ENCODE measurements at regions not wholly inside any gene's neighbourhood (a gene's known extent, or its start where the extent isn't known, plus 50 kb on each side); places are given as distances from the start of the nearest gene placed in this dataset.

- TF ChIP-seq REST (IDR thresholded peaks at IDR 0.05; ENCODE audit: insufficient read depth in 1 of 2, low read depth in 2 of 2, low read length in 2 of 2) (no peak), POLR2AphosphoS5 (IDR thresholded peaks at IDR 0.05; ENCODE audit: low read depth, low read length) (no peak), TAF1 (IDR thresholded peaks at IDR 0.05; ENCODE audit: borderline replicate concordance, insufficient read depth, low read length) (no peak), SIN3A (IDR thresholded peaks at IDR 0.05; ENCODE audit: borderline replicate concordance, insufficient read depth, low read length) (no peak)
Observed at GRCh38 chr5:159641371-159642039, 274.8 kb upstream of the ADRA1B start.
